ENCODE measurements at regions not wholly inside any gene's neighbourhood (a gene's known extent, or its start where the extent isn't known, plus 50 kb on each side); places are given as distances from the start of the nearest gene placed in this dataset.
A peak's percentile ranks its signal among the peaks of the same experiment; 100 is the strongest.

GRCh38 chr13:53143757-53144339 is 115.2 kb downstream of the OLFM4 start:
- FAIRE-seq (no peak), DNase-seq (ENCODE audit: insufficient read length, low spot score) (no peak)

- no peak for FAIRE-seq
- DNase-seq (ENCODE audit: insufficient read length, low spot score) = no peak
These were observed 116.2 kb downstream of the OLFM4 start for GRCh38 chr13:53144826-53145225.

GRCh38 chr13:53150568-53150967 is 122.0 kb downstream of the OLFM4 start:
- FAIRE-seq (no peak), DNase-seq (ENCODE audit: insufficient read length, low spot score) (no peak)

DNA sequence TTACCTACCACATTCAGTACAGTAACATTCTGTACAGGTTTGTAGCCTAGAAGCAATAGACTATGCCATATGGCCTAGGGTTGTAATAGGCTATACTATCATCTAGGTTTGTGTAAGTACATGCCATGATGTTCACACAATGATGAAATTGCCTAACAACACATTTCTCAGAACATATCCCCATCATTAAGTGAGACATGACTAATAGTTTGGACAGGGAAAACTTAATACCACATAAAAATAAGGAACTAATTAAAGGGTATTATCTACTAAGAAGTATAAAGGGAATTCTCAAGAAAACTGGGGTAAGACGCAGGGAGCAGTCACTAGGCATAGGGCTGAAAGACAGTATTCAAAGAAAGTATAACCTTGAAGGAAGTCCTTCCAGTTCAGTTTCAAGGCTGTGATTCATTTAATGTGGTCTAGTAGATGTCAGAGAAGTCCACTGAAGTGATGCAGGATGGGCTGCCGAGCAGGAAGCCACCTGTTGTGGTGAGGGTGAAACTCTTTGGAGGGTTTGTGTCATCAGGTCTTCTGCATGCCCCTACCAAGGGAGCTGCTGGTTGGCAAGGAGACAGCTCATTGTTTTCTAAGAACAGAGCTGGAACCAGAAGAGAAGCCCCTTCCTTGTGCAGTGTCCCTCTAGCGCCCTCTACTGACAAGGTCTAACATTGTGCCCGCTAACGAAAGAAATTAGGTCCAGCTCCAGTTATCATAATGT is 122.9 kb downstream of the OLFM4 start:
- DNase-seq (ENCODE audit: insufficient read length, low spot score) (peak; percentile 34), FAIRE-seq (no peak)

DNA sequence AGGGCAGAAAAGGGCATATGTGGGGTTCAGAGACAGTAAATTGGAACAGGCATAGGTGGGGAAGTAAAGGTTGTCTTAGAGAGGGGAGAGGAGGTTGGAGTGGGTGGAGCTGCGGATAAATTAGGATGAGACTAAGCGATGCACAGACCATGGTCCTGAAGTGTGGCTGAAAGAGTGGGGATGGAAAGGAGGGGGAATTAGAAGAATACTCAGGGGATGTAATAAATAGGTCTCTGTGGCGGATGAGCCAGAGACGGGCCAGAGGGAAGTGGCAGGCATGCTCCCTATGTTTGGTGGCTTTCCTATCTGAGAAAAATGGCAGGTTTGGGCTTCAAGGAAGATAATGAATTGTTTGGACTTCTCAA is 123.4 kb downstream of the OLFM4 start:
- DNase-seq (ENCODE audit: insufficient read length, low spot score) (no peak), FAIRE-seq (no peak)

- no peak for DNase-seq (ENCODE audit: insufficient read length, low spot score)
- no peak for FAIRE-seq
These were observed 129.6 kb downstream of the OLFM4 start for GRCh38 chr13:53158201-53158600.

DNA sequence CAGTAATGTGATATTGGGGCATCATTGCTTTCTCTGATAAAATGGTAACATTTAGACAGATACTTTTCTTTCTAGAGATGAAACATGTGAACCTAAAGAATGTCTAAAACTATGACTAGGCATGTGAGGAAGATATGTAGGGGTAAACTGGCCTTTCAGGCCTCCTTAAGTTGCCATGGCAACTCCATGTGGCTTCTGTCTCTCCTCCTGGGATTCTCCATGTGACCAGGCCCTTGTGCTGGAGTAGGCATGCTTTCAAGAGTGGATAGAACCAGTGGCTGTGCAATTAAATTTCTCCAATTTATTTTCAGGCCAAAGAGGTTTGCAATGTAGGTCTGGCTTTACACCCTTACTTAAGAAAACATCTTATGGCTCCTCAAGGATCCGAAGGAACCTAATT is 130.8 kb downstream of the OLFM4 start:
- DNase-seq (ENCODE audit: insufficient read length, low spot score) (no peak), FAIRE-seq (no peak)

GRCh38 chr13:53160211-53160610 is 131.6 kb downstream of the OLFM4 start:
- DNase-seq (ENCODE audit: insufficient read length, low spot score) (no peak), FAIRE-seq (no peak)

GRCh38 chr13:53161251-53161650 is 132.6 kb downstream of the OLFM4 start:
- DNase-seq (ENCODE audit: insufficient read length, low spot score) (no peak), FAIRE-seq (no peak)

- DNase-seq (ENCODE audit: insufficient read length, low spot score) (no peak), FAIRE-seq (no peak)
These were observed 136.6 kb downstream of the OLFM4 start for GRCh38 chr13:53165261-53165660.

- no peak for DNase-seq (ENCODE audit: insufficient read length, low spot score)
- FAIRE-seq = no peak
These were observed 138.9 kb downstream of the OLFM4 start for GRCh38 chr13:53167561-53167960.

DNA sequence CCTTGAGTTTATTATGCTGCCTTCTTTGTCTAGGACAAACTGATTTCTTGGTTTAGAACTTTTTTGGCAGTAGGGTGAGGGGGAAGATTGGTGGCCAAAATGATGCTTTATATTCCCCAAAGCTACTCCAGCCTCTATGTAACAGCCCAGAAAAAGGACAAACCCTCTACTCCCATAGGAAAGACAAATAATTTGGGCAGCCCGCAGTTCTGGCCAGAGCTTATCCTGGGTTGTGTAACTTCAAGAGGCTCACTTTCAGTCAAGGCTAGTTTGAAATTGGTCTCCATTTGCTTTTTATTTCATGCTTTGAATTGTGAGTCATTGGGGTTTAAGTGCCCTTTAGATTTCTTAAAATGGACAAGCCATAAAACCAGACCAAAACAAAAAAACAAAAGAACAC is 142.3 kb downstream of the OLFM4 start:
- FAIRE-seq = no peak
- DNase-seq (ENCODE audit: insufficient read length, low spot score) = no peak

GRCh38 chr13:53174545-53174944 is 145.9 kb downstream of the OLFM4 start:
- FAIRE-seq (no peak), DNase-seq (ENCODE audit: insufficient read length, low spot score) (no peak)

DNA sequence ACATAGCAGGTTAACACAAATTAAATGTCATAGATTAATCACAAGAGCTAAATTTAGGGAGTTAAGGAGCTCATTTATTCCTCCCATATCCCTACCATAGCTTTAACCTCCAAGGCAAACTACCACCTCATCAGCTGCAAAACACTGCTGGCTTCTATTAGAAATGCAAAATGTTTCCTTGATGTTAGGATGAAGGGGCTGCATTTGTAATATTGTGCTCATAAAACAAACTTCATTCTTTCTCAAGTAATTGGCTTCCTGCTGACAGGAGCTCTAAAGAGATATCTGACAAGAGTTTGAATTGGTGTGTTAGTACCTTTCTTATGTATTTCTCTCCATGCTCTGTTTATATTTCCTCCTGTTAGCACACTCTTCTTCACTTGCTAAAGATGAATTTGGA is 152.1 kb downstream of the OLFM4 start:
- DNase-seq (ENCODE audit: insufficient read length, low spot score) (no peak), FAIRE-seq (no peak)

- FAIRE-seq (no peak), DNase-seq (ENCODE audit: insufficient read length, low spot score) (no peak)
These were observed 154.1 kb downstream of the OLFM4 start for GRCh38 chr13:53182724-53183123.

- no peak for FAIRE-seq
- no peak for DNase-seq (ENCODE audit: insufficient read length, low spot score)
These were observed 159.5 kb downstream of the OLFM4 start for GRCh38 chr13:53188120-53188519.

DNA sequence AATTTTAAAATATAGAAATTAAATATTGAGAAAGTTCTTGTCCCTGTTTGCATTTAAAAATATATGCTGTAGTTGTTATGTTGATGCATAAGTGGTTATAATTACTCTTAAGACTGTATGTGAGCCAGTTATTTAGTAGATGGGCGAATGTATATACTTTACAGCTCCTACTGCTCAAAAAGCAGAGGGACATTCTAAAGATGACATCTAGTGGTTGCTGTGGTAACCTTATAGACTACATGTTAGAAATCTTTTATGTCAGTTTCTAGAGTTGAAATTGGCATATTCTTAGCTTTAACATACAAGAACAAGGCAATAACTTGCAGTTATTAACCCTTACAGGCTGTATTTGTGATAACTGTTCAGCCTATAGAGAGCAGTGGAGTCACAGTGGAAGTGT is 160.5 kb downstream of the OLFM4 start:
- FAIRE-seq (no peak), DNase-seq (ENCODE audit: insufficient read length, low spot score) (no peak)

GRCh38 chr13:53191091-53191490 is 162.5 kb downstream of the OLFM4 start:
- DNase-seq (ENCODE audit: insufficient read length, low spot score) = no peak
- FAIRE-seq = no peak

GRCh38 chr13:53197424-53197823 is 168.8 kb downstream of the OLFM4 start:
- FAIRE-seq = no peak
- no peak for DNase-seq (ENCODE audit: insufficient read length, low spot score)

GRCh38 chr13:53198017-53198416 is 169.4 kb downstream of the OLFM4 start:
- no peak for FAIRE-seq
- no peak for DNase-seq (ENCODE audit: insufficient read length, low spot score)

- FAIRE-seq (no peak), DNase-seq (ENCODE audit: insufficient read length, low spot score) (no peak)
These were observed 170.1 kb downstream of the OLFM4 start for GRCh38 chr13:53198736-53199135.

GRCh38 chr13:53200075-53200474 is 171.5 kb downstream of the OLFM4 start:
- no peak for FAIRE-seq

More at GRCh38 chr13:53200075-53200474, 171.5 kb downstream of the OLFM4 start:
- DNase-seq (ENCODE audit: insufficient read length, low spot score) = no peak
